ENCODE measurements at regions not wholly inside any gene's neighbourhood (a gene's known extent, or its start where the extent isn't known, plus 50 kb on each side); places are given as distances from the start of the nearest gene placed in this dataset.
"Not testable (repeated sequence)": the region's sequence is repeated elsewhere in the genome, so short reads cannot be mapped to it uniquely, and the experiment has no call there.

DNA sequence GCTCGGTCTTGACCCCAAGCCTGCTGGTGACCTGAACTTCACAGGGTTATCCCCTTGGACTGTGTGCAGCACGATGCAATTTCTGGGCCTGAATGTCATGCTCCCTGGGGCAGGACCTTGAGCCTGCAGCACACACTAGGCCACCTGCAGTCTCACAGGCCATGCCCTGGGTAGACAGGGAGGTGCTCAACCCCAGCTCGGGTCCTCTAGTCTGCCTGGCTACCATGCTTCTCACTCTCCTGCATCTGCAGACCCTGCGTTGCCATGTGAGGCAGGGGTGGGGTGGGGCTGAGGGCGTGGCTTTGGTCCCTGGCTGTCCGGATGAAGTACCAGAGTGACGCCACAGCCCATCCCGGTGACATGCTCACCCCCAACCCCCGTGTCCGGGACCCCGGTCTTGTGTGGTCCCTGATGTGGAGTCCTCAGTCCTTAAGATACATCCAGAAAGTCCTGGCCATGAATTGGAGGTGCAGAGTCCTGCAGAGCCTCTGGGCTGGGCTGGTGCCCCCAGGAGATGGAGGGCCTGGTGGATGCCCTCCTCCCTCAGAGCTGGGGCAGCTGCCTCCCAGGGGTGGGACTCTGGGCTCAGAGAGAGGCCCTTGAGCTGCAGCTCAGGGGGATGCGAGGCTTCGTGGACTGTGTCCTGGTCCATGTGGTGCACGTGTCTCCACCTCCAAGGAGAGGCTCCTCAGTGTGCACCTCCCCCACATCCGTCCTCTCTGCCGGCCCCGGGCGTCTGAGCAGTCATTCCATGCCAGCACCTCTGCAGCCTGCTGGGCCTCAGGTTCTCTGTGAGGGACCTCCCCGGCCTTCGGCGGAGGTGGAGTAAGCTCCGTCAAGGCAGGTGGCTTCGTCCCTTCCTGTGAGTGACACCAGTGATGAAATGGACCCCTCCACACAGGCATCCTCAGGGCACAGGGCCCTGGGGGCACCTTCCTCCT lies 402.1 kb downstream of the TMEM121 start:
- DNase-seq: not testable (repeated sequence)

DNA sequence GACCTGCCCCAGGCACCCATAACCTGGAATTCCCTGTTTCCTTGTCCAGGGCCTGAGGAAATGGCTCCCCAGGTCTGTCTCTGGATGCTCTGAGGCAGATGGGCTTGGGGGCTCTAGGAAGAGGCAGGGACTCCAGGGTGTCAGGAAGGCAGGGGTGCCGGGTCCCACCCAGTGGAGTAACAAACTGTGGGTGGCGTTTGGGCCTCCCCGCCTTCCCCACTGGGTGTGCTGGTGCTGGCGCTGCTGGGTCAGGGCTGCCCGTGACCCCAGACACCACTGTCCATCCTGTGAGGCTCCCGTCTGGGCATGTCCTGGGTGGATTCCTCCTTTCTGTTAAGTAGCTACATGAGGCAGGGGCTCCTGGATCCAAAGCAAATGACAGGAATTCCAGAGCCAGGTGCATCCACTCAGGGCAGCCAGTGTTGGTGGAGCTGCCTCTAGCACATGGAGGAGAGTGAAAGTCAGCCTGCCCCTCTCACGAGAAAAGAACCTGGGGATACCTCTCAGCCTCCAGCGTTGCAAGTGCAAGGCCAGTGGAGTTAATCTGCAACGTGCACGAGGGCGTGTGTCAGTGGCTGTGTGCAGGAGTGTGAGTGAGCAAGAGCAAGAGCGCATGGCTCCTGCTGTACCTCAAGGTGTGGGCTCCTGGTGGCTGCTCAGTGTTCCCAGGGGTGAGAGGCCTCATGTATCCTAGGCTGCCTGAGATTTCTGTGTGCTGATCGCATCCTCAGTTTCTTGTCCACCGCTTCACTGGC lies 403.1 kb downstream of the TMEM121 start:
- no peak for DNase-seq

DNA sequence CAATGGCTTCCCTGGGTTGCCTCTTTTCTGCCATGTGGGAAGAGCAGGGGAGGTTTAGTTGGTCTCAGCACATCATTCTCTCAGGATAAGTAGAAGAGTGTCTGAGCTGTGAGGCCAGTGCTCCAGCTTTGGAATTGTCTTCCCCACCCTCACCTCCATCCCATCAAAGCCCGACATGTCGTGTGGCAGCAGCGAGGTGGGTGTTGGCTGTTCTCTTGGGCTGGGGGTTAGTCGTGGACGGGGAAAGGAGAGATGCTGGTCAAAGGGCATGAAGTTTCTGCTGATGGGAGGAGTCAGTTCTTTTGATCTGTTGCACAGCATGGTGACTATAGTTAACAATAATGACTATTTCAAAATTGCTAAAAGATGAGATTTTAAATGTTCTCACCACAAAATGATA lies 404.2 kb downstream of the TMEM121 start:
- DNase-seq: no peak

DNA sequence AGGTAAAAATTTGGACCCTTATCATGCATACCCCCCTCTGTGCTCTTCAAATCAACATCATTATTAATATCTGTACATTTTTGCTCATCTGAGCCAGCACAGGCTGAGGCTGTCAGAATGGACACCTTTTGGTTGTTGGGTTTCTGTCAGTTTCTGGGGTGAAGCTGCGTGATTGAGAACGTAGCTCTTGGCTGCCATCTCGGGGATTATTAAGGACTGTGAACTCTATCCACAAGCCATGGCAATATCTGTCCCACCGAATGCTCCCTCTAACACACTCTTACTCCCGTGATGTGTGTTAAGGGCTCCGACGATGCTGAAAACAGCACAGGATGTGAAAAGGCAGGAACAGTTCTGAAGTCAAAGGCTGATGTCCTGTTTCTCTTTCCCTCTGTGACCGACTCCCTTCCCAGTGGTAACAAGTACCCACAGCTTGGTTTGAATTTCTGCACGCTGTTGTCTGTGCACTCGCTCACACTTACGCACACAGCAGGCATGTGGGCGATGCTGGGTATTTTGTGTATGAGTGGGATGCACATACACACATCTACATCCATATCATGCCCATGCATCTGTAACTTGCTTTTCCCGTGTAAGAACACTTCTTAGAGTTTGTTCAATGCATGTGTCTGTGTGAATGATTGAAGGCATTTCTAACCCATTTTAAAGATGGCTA lies 405.6 kb downstream of the TMEM121 start:
- no peak for DNase-seq

DNA sequence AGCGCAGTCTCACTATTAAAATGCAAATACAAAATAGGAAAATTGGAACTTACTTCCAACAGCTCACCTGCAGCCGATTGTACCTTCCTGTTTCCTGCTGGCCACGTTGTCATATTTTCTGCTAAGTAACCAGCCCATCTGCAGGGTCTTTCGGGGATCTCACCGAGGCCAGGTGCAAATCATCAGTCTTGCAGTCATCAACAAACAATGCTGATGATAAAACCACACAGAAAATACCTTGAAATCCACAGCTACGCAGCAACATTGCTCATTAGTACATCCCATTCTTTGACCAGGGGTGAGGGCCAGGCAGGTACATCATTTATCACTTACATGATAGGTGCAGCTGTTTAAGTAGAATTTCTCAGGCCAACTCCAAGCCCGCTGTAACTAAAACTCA lies 406.9 kb downstream of the TMEM121 start:
- DNase-seq: no peak

DNA sequence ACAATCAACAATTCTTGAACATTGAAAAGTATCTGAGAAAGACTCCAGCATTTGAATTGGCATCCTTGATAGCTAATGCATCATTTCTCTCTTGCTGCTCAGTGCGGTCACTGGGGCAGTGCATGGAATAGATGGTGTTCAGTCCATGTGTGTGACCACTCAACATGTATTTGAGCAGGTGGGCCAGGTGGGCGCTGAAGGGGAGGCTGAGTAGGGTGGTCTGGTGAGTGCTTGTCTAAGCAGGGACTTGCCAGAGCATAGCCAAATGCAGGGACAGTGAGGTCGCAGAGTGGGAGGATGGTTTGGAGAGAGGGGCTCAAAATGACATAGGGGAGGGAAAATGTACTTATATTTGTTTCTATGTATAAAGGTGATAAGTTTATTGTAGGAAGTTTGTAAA lies 409.0 kb downstream of the TMEM121 start:
- no peak for DNase-seq

DNA sequence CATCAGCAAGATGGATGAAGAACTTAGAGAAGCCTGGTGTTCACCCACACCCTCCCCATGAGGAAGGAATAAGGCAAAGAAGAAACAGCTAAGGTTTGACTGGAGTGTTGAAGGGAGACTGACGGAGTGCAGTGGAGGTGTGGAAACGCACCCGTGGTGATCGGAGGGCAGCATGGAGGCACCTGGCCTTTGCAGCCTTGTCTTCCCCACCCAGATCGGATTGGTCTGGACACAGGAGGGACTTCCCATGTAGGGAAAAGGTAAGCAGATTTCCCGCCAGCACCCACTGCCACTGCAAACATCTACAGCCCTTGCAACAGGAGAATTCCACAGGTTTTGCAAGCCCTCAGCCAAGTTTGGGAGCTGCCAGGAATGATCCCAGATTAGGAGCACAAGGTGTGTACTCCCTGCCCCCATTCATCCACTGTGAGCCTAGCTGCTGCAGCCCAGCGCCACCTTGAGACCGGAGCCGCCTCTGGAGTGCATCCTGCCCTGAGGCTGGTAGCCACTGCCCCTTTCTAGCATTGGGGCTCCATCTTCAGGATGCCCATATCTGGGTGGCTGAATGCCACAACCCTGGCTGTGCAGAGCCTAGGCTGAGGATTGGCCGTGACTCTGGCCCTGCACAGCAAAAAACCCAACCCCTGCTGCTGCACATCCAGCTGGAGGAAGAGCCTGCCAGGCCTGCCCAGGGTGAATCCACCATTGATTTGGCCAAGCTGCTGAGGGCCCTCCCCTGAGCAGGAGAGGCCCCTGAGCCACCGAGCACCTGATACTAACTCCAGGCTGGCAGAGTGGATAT lies 411.1 kb downstream of the TMEM121 start:
- no peak for DNase-seq

DNA sequence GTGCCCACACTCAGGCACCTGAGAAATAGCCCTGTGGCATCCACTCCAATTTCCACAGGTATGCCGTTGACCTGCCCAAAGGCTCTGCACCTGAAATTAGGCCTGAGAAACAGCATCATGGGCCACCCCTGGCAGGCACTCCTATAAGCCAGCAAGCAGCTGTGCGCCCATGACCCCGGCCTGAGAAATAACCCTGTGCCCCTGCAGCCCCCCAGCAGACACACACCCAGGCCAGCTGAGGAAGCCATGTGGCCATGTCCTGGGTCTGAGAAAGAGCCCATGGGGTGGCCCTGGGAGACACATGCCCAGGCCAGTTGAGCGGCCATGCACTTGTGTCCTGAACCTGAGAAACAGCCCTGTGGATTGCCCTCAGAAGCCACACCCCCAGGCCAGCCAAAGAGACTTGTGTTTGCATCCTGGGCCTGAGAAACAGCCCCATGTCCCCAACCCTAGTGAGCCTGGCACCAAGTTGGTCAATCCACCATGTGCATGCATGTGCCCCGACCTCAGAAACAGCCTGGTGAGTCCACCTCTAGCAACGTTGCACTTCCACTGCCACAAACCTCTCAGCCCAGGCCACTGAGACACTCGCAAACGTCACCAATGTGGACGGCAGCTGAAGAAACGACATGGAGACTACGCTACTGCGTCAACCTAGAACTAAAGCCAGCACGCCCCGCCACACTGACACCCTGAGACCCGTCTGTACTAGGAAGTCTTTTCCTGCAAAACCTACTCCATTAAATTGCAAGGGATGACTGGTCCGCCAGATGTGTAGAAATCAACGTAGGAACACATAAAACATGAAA lies 411.9 kb downstream of the TMEM121 start:
- DNase-seq: no peak

DNA sequence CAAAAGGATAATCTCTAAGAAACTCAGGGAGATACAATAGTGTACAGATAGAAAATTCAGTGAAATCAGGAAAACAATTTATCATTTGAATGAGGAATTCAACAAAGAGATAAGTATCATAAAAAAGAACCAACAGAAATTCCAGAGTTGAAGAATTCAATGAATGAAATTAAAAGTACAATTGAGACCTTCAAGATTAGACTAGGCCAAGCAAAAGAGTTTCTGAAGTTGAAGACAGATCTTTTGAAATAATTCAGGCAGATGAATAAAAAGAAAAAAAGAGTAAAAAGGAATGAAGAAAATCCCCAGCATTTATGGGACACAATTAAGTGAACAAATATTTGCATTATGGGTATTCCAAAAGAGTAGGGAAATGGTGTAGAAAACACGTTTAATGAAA lies 412.6 kb downstream of the TMEM121 start:
- no peak for DNase-seq

DNA sequence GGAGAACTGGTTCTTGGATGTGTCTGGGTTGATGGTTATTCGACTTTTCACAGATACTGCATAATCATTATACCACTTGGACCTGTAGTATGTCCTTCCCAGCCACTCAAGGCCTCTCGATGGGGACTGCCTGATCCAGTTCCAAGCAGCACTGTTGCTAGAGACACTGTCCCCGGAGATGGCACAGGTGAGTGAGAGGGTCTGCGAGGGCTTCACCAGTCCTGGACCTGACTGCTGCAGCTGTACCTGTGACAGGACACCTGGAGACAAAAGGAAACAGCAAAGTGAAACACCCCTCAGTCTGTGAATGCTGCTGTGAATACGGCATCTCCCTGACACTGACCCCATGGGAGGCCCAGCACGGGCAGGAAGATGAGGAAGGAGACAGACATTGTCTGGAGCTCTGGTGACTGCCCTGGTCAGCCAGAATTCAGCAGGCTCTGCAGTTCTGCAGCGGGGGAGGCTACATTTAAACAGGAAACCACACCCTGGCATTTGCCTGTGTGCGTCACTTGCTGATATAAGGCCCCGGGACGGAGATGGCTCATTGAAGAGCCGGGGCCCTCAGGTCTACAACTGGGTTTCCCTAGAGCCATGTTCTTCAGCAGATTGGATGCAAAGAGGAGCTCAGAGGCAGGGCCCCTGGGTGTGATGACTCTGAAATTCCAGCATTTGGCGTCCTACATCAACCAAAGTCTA lies 413.6 kb downstream of the TMEM121 start:
- no peak for DNase-seq

DNA sequence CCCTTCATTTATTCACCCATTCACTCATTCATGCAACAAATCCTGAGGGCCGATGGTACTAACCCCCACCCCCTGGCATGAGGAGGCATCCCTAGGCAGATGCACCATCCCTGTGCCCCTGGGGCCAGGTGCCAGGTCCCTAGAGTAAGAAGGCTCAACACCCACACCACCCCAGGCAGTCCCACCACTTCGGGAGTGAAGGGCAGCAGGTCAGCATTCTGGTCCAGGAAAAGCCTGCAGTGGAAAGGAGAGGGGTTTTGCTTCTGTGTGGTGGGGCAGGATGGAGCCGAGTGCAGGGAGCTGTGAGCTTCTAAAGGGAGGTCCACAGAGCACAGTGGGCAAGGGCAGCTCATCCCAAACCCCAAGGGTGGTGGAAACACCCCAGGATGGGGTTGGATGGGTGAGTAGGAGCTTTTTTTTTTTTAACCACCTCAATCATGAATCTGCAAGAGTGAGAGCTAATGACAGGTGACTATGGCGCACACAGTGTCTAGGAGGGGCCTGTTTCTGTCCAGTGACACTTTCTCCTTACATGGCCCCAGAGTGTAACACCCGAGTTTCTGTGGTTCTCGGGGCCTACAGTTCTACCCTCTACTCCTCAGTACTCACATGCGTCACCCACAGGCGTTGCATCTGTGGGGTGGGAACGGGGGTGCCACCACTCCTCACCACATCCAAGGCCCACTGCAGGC lies 414.3 kb downstream of the TMEM121 start:
- DNase-seq: no peak

DNA sequence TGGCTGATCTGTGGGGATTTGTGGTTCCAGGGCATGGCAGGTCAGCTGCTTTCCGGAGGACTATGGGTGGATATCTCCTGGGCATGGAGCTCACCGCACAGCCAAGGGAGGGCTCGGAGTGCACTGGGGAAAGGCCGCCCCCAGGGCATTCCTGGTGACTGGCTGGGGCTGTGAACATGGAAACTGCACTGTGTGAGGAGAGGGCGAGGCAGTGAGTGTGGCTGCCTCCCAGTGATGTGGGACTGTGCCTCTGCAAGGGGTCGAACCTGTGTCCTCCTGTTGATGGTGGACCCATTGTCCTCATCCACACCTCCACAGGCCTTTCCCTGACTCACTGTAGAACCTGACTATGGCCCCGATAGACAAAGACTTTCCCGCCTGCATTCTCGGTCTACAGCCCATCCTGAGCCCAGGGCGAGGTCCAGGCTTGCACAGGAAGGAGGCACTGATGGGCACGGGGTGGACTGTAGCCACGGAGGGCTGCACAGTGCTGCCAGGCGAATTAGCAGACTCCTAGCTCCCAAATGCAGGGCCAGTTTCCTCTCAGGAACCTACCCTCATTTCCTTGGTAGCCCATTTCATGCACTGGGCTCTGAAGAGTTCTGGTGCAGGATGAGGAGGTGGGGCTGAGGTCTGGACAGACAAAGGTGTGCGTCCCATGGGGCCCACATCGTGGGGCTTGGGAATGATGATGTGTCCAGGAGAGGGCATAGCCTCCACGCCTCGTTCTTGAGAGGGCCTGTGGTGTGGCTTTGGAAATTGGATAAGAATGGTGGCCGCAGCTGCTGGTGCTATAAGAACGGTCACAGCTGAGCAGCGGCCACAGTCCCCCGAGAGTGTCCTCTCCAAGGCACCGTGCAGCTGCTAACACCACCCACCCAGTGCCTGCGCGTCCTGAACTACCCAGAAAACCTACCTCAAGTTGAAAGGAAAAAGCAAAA lies 415.1 kb downstream of the TMEM121 start:
- no peak for DNase-seq

DNA sequence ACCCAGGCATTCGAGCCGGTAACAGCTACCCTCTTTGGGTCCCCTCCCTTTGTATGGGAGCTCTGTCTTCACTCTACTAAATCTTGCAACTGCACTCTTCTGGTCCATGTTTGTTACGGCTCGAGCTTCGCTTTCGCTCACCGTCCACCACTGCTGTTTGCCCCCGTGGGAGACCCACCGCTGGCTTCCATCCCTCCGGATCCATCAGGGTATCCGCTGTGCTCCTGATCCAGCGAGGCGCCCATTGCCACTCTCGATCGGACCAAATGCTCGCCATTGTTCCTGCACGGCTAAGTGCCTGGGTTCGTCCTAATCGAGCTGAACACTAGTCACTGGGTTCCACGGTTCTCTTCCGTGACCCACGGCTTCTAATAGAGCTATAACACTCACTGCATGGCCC lies 416.3 kb downstream of the TMEM121 start:
- not testable (repeated sequence) for DNase-seq

DNA sequence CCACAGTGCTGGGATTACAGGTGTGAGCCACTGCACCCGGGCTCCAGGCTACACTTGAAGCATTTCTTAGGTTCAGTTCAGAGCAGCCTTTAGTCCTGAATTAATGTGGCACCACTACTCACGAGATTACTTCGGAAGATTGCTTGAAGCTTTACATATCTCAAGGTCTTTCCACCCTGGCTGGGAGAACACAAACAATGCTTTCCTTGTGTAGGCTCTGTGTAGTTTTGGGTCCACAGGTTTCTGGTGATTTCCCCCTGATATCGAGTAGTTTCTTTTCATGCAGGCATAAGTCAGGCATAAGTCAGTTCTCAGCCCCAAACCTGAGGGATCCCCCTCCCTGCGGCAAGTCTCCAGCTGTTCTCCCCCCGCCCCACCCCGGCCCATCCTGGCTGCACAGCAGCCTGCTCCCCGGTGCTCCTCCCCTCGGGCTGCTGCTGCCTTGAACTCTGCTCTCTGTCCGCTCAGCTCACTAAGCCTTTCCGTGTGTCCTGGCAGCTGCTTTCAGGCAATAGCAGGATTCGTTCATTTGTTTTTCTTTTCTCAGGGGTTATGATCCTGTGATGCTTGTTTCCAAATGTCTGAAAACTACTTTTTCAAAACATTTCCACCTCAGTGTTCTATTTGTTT lies 417.7 kb downstream of the TMEM121 start:
- DNase-seq: no peak

DNA sequence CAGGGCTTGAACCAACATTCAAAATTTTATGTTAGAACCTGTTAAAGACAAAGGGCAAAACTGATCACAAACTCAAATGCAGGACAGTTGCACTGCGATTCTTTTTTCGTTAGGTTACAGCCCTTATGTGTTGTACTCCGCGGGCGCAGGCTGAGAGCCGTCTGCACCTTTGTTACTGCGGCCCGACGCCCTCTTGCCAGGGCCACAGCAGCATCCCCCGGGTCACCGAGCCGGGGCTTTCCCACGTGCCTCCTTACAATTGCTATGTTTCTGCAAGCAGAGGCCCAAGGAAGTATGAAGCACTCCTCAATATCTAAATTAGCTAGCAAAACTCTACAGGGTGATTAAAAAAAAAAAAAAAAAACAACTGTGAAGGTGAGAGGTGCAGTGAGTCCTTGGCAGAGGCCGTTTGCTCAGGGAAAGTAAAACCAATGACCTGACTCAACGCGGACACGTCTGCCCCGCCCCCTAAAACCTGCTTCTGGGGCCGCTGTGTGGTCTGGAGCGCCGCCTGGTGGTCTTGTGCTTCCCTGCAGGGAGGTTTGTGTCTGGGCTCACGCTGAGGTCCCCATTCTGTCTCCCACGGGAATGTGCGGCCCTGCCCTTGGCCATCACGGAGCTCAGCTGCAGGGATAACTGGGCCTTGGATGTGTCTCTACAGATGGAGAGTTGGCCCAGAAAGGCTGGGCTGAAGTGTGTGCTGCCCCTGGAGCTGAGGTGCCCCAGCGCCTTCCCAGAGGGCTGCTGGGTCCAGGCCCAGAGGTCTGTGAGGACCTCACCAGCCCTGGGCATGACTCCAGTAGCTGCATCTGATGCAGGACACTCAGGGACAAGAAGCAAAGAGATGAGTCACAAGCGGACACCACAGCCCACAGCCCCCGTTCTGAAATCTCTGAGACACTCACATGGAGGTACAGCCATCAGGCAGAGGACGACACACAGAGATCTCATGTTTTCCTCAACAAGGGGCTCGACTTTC lies 418.5 kb downstream of the TMEM121 start:
- DNase-seq: no peak

DNA sequence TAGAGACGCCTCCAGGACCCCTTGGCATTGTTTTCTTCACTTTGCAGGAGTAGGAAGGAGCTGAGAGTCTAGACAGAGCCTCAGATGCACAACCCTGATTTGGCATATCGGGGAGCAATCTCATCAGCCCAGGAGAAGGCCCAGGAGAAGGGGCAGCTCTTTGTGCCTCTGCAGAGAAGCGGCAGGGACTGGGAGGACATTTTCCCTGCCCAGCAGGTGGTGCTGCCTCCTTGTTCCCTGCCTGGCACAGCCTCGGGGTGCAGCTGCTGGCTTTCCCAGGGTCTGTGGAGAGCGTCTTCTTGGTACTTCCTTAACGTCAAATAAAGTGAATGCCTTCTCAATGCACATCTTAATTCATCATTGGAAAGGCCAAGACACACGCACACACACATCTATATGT lies 419.5 kb downstream of the TMEM121 start:
- no peak for DNase-seq

DNA sequence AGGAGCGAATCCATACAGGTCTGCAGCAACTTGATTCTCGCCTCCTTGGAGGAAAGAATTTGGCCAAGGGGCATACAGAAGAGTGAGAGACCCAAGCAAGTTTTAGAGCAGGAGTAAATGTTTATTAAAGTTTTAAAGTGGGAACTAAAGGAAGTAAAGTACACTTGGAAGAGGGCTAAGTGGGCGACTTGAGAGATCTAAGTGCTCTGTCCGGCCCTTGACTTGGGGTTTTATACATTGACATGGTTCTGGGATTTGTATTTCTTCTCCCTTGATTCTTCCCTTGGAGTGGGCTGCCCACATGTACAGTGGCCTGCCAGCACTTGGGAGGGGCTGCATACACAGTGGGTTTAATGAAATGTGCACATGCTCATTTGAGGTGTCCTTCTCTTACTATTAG lies 421.2 kb downstream of the TMEM121 start:
- no peak for DNase-seq

DNA sequence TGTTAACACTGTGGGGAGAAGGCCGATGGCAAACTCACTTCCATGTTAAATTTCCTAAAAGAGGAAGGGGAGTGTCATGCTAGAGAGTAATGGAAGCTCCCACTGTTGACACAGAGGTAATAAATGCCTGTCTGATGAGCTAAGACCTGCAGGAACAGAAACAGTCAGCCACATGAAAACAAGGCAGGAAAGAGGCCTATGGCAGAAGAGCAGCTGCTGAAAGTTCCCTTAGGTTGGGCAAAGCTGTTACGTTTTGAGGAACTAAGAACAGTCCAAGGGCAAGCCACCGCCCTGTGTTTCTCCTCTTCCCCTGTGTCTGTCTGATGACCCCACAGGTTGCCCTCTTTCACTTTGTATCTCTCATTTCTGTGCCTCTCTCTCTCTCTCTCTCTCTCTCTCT lies 422.6 kb downstream of the TMEM121 start:
- not testable (repeated sequence) for DNase-seq

All from NCI-H524 treated with DMSO at 0.1 percent for 48 hours (cell line).